ENCODE measurements at regions not wholly inside any gene's neighbourhood (a gene's known extent, or its start where the extent isn't known, plus 50 kb on each side); places are given as distances from the start of the nearest gene placed in this dataset.

DNA sequence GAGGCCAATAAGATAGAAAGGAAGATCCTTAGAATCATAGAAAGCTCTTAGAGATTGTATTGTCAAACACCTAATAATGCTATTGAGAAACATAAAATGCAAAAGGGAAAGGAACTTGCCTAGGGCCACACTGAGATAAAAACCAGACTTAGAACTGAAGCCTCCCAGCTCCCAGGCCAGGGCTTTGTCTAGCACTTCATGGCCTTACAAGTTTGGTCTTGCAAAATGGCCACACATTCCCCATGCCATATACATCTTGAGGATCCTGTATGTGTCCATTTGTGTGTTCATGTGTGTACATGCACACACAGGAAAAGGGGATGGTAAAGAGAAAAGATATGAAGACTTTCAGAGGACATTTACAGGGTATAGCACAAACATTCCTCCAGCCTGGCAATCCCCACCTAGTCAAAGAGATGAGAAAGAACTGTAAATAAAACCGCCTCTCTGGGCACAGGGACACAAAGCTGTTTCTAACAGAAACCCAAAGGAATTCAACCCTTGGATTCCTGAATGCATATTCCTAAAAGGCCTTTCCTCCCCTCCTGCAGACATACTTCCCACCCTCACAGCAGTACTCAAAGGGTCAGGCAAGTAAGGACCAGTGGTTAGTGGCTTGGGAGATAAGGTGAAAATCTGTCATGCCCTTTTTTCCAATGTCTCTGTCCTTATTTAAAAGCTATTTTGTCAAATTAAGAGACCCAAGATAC is 99.7 kb upstream of the KLHL29 start:
- TF ChIP-seq ZNF776 (tag by site-specific recombination; IDR thresholded peaks at IDR 0.05; ENCODE audit: borderline replicate concordance) (no peak), TRIM28 (IDR thresholded peaks at IDR 0.05; ENCODE audit: borderline replicate concordance, low read length) (no peak), ZNF174 (tag by site-specific recombination; IDR thresholded peaks at IDR 0.05) (no peak), ZNF274 (IDR thresholded peaks at IDR 0.05; ENCODE audit: low read length) (no peak), ZNF274 (tag by site-specific recombination; IDR thresholded peaks at IDR 0.05; ENCODE audit: borderline replicate concordance) (no peak), ZNF664 (tag by site-specific recombination; IDR thresholded peaks at IDR 0.05) (no peak)
- Histone ChIP-seq H3K9me3 (ENCODE audit: control insufficient read depth, insufficient read depth, low read depth, low read length) (no peaks in the 10 kb centered on the region), H3K4me1 (ENCODE audit: control insufficient read depth, insufficient read depth, low read length) (no peaks in the 10 kb centered on the region), H3K27ac (ENCODE audit: extremely low read depth, low read depth, low read length) (no peak overlapping the region), H3K4me3 (ENCODE audit: low read depth, low read length) (no peak overlapping the region), H3K36me3 (ENCODE audit: control insufficient read depth in 2 of 2, insufficient read depth in 1 of 2, low read length in 2 of 2) (no peaks in the 10 kb centered on the region)
- ChIA-PET CTCF (interaction anchor here (1.4 kb wide), 1 partner anchor 21 kb away, joined by 3 read pairs; no protein-coding TSS in a partner anchor), POLR2A (no interaction called here)

DNA sequence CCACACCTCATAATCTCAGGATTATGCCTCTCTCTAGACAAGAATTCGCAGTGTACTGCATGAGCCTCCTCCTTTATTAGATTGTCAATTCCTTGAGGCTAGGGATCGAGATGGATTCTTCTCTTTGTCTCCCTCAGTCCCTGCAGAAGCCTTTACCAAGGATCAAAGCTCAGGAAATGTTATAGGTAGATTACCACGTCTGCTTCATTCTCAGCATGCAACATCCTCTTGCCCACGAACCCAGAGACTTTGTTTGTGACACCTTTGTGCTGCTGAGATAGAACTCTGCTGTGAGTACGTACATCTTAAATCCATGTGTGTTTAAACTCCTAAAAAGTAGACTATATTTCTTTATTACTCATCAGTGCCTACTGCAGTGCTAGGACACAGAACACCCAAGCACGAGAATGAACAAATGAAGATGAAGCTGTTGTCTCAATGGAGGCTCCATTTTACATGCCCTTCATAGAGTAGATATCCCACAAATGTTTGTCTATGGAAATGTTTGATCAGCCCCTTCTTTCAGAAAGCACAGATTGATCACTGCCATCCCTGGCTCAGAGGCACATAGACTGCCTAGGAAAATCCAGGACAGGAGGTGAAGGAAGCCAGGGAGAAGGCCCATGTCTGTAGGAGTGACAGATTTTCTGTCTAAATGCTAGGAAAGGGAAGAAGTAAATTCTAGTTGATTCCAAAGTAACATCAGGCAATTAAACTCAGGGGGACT is 98.8 kb upstream of the KLHL29 start:
- Histone ChIP-seq H3K9me3 (ENCODE audit: control insufficient read depth, insufficient read depth, low read depth, low read length) (no peaks in the 10 kb centered on the region), H3K36me3 (ENCODE audit: control insufficient read depth in 2 of 2, insufficient read depth in 1 of 2, low read length in 2 of 2) (no peaks in the 10 kb centered on the region), H3K4me1 (ENCODE audit: control insufficient read depth, insufficient read depth, low read length) (no peaks in the 10 kb centered on the region), H3K4me3 (ENCODE audit: low read depth, low read length) (no peak overlapping the region), H3K27ac (ENCODE audit: extremely low read depth, low read depth, low read length) (no peak overlapping the region)
- ChIA-PET POLR2A (no interaction called here), CTCF (interaction anchor here (0.6 to 1.4 kb wide), 4 partner anchors 22 to 209 kb away, joined by 3 to 4 read pairs (median 3); no protein-coding TSS in a partner anchor)
- TF ChIP-seq HIC1 (tag by site-specific recombination; IDR thresholded peaks at IDR 0.05) = no peak
- TF ChIP-seq, protein P1, sequence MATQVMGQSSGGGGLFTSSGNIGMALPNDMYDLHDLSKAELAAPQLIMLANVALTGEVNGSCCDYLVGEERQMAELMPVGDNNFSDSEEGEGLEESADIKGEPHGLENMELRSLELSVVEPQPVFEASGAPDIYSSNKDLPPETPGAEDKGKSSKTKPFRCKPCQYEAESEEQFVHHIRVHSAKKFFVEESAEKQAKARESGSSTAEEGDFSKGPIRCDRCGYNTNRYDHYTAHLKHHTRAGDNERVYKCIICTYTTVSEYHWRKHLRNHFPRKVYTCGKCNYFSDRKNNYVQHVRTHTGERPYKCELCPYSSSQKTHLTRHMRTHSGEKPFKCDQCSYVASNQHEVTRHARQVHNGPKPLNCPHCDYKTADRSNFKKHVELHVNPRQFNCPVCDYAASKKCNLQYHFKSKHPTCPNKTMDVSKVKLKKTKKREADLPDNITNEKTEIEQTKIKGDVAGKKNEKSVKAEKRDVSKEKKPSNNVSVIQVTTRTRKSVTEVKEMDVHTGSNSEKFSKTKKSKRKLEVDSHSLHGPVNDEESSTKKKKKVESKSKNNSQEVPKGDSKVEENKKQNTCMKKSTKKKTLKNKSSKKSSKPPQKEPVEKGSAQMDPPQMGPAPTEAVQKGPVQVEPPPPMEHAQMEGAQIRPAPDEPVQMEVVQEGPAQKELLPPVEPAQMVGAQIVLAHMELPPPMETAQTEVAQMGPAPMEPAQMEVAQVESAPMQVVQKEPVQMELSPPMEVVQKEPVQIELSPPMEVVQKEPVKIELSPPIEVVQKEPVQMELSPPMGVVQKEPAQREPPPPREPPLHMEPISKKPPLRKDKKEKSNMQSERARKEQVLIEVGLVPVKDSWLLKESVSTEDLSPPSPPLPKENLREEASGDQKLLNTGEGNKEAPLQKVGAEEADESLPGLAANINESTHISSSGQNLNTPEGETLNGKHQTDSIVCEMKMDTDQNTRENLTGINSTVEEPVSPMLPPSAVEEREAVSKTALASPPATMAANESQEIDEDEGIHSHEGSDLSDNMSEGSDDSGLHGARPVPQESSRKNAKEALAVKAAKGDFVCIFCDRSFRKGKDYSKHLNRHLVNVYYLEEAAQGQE (tag by site-specific recombination; IDR thresholded peaks at IDR 0.05) = no peak
- no peak for TF ChIP-seq HOXA7 (CRISPR knock-in tag; IDR thresholded peaks at IDR 0.05; ENCODE audit: borderline replicate concordance)
- TF ChIP-seq ZNF48 (tag by site-specific recombination; IDR thresholded peaks at IDR 0.05) = no peak
- TF ChIP-seq ZFHX2 (tag by site-specific recombination; conservative IDR thresholded peaks at IDR 0.05) = no peak
- TF ChIP-seq ZNF18 (tag by site-specific recombination; IDR thresholded peaks at IDR 0.05) = no peak
- TF ChIP-seq ZNF792 (tag by site-specific recombination; IDR thresholded peaks at IDR 0.05) = no peak
- no peak for TF ChIP-seq ZNF10 (tag by site-specific recombination; IDR thresholded peaks at IDR 0.05)
- TF ChIP-seq ZNF830 (tag by site-specific recombination; IDR thresholded peaks at IDR 0.05; ENCODE audit: low read depth) = no peak
- TF ChIP-seq ZNF146 (tag by site-specific recombination; IDR thresholded peaks at IDR 0.05) = no peak
- no peak for TF ChIP-seq ZBTB7A (tag by site-specific recombination; IDR thresholded peaks at IDR 0.05; ENCODE audit: low read depth)
- TF ChIP-seq ZNF571 (tag by site-specific recombination; IDR thresholded peaks at IDR 0.05) = no peak
- TF ChIP-seq ZNF785 (tag by site-specific recombination; IDR thresholded peaks at IDR 0.05) = no peak

Measured in HEK293 (cell line).